MCF 10A (cell line): ENCODE measurements at regions not wholly inside any gene's neighbourhood (a gene's known extent, or its start where the extent isn't known, plus 50 kb on each side); places are given as distances from the start of the nearest gene placed in this dataset.
"Not testable (repeated sequence)": the region's sequence is repeated elsewhere in the genome, so short reads cannot be mapped to it uniquely, and the experiment has no call there.

Experiments used
- BruUV-seq: library from RNA; stranded (reverse); fragments of 400-500 nt; replicated peaks from 2 replicates; lab custom pipeline; 2021; lab: Mats Ljungman, UMichigan
- CTCF ChIA-PET: fragments of 300-600 bp; sonication (Branson Sonifier 250); formaldehyde crosslinking; extraction: SDS; loops from one replicate; lab custom pipeline; 2021; ENCODE audit warnings: antibody characterized with exemption, inconsistent platforms; lab: Yijun Ruan, JAX
- POLR2A ChIA-PET: fragments of 300-600, 350-650 bp; sonication (Branson Sonifier 250); formaldehyde crosslinking; extraction: SDS; loops from one replicate; lab custom pipeline; 2020; ENCODE audit warnings: antibody characterized with exemption, inconsistent platforms; lab: Yijun Ruan, JAX
- DNase-seq: peaks from one replicate; pipeline ENCODE4 v3.0.0-alpha.2; 2018; ENCODE audit not compliant: unreplicated experiment
- H3K27ac Mint-ChIP-seq: one replicate; pipeline ENCODE4 v1.8.0; 2022; ENCODE audit warnings: mild to moderate bottlenecking, low read depth, mixed read lengths; ENCODE audit not compliant: unreplicated experiment
- H3K27me3 Mint-ChIP-seq: one replicate; pipeline ENCODE4 v1.8.0; 2022; ENCODE audit warnings: mixed read lengths; ENCODE audit not compliant: insufficient read depth, unreplicated experiment
- H3K36me3 Mint-ChIP-seq: one replicate; pipeline ENCODE4 v1.8.0; 2022; ENCODE audit warnings: mild to moderate bottlenecking, moderate library complexity, mixed read lengths; ENCODE audit not compliant: insufficient read depth, unreplicated experiment
- H3K4me1 Mint-ChIP-seq: one replicate; pipeline ENCODE4 v1.8.0; 2022; ENCODE audit warnings: mixed read lengths; ENCODE audit not compliant: insufficient read depth, unreplicated experiment
- H3K4me3 Mint-ChIP-seq: one replicate; pipeline ENCODE4 v1.8.0; 2022; ENCODE audit warnings: mild to moderate bottlenecking, moderate library complexity, mixed read lengths; ENCODE audit not compliant: unreplicated experiment
- H3K9me3 Mint-ChIP-seq: one replicate; pipeline ENCODE4 v1.8.0; 2022; ENCODE audit warnings: mixed read lengths; ENCODE audit not compliant: unreplicated experiment
- CTCF ChIP-seq: fragments of 200-600 bp; IDR thresholded peaks from one replicate; pipeline ENCODE4 v1.8.0; 2022; ENCODE audit warnings: antibody characterized with exemption, mild to moderate bottlenecking; ENCODE audit not compliant: unreplicated experiment
- intact Hi-C: fragments of 100-400 bp; cut with micrococcal nuclease; formaldehyde crosslinking; loops from 2 replicates; pipeline ENCODE4 v1.14.1; 2022

GRCh38 chrX:19225909-19226308 lies 103.6 kb upstream of the ADGRG2 start:
- Mint-ChIP-seq H3K27me3 (no peaks in the 10 kb centered on the region), H3K36me3 (no peaks in the 10 kb centered on the region), H3K9me3 (peaks cover 3% of the 10 kb centered on the region), H3K4me1 (no peaks in the 10 kb centered on the region), H3K27ac (no peak overlapping the region), H3K4me3 (no peak overlapping the region)
- intact Hi-C loops = loop anchor here (1.0 to 10.0 kb wide), 4 partner anchors 101 to 209 kb away; partner anchors contain the start of gene ADGRG2
- peak; percentile 31 for TF ChIP-seq CTCF
- BruUV-seq = no TSS peak
- CTCF ChIA-PET = interaction anchor here (0.6 to 1.6 kb wide), 12 partner anchors 10 to 836 kb away, joined by 3 to 11 read pairs (median 3); no protein-coding TSS in a partner anchor
- DNase-seq = peak; percentile 33
- POLR2A ChIA-PET = no interaction called here

- DNase-seq, H3K27me3 Mint-ChIP-seq, H3K36me3 Mint-ChIP-seq, H3K4me3 Mint-ChIP-seq, POLR2A ChIA-PET, H3K27ac Mint-ChIP-seq, BruUV-seq, H3K4me1 Mint-ChIP-seq, H3K9me3 Mint-ChIP-seq: not testable (repeated sequence)
- CTCF ChIA-PET = interaction anchor here (0.6 kb wide), 1 partner anchor 881 kb away, joined by 3 read pairs; no protein-coding TSS in a partner anchor
- intact Hi-C loops = loop anchor here (5.0 to 10.0 kb wide), 2 partner anchors 105 to 133 kb away; partner anchors contain the start of gene ADGRG2
These were observed 107.6 kb upstream of the ADGRG2 start for GRCh38 chrX:19229896-19230295.

DNA sequence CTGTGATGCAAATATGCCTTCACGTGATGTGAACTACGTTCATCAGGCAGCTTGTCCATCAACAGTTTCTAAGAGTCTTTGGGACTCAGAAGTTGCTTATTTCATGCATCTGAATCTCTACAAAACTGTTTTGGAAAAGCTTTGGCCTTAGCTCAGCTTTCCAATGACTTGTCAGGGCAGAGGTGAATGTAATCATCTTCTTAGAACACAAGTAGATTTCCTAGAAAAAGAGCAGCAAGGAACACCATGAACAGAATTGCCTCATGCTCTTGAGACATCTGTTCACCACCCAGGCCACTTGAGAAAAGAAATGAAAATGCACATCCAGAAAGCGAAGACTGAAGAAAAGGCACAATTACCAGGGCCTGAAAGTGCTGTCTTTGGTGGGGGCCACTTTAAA lies 105.8 kb upstream of the PDHA1 start:
- Mint-ChIP-seq H3K27me3 (no peaks in the 10 kb centered on the region), H3K4me1 (no peaks in the 10 kb centered on the region), H3K36me3 (no peaks in the 10 kb centered on the region), H3K27ac (no peak overlapping the region), H3K9me3 (no peaks in the 10 kb centered on the region), H3K4me3 (no peak overlapping the region)
- DNase-seq = no peak
- CTCF ChIA-PET = interaction anchor here (1.5 kb wide), 1 partner anchor 197 kb away, joined by 5 read pairs; no protein-coding TSS in a partner anchor
- no peak for TF ChIP-seq CTCF
- intact Hi-C loops = no loop called here
- POLR2A ChIA-PET = no interaction called here
- BruUV-seq = no TSS peak

DNA sequence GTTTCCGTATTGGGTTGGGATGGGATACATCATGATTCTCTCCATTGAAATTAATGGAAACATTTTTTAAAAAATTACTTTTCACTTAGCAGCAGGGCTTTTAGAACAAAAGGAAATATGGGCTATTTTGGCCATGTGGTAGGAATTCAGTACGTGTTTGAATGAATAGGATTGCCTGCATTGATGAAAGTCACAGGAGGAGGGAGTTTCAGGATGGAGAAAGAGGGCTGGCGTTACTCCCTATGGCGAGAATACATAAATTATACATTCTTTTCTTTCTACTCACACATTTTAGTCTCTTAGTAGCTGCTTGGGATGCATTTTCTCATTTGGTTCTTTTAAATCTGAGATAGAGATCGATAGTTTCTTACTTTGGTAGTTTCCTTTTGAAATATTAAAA lies 100.3 kb upstream of the PDHA1 start:
- DNase-seq = no peak
- CTCF ChIA-PET = interaction anchor here (0.6 kb wide), 1 partner anchor 879 kb away, joined by 3 read pairs; no protein-coding TSS in a partner anchor
- H3K27ac Mint-ChIP-seq = no peak overlapping the region
- H3K4me1 Mint-ChIP-seq = no peaks in the 10 kb centered on the region
- BruUV-seq = no TSS peak
- no peaks in the 10 kb centered on the region for H3K27me3 Mint-ChIP-seq
- H3K36me3 Mint-ChIP-seq = no peaks in the 10 kb centered on the region
- H3K4me3 Mint-ChIP-seq = no peak overlapping the region
- TF ChIP-seq CTCF = no peak
- peaks cover 22% of the 10 kb centered on the region for H3K9me3 Mint-ChIP-seq
- POLR2A ChIA-PET = no interaction called here
- intact Hi-C loops = no loop called here

DNA sequence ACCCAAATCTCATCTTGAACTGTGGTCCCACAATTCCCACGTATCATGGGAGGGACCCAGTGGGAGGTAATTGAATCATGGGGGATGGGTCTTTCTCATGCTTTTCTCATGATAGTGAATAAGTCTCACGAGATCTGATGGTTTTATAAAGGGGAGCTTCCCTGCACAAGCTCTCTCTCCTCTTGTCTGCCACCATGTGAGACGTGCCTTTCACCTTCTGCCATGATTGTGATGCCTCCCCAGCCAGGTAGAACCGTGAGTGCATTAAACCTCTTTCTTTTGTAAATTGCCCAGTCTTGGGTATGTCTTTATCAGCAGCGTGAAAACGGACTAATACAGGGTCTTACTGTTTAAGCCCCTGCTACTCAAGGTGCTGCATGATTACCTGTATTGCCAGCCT lies 98.8 kb upstream of the PDHA1 start:
- BruUV-seq, DNase-seq, H3K4me3 Mint-ChIP-seq, H3K27me3 Mint-ChIP-seq, intact Hi-C loops, H3K36me3 Mint-ChIP-seq, H3K27ac Mint-ChIP-seq, POLR2A ChIA-PET, H3K4me1 Mint-ChIP-seq: not testable (repeated sequence)
- peaks cover 31% of the 10 kb centered on the region for H3K9me3 Mint-ChIP-seq
- CTCF ChIA-PET = interaction anchor here (0.6 kb wide), 1 partner anchor 14 kb away, joined by 6 read pairs; no protein-coding TSS in a partner anchor
